B cell (primary cell): ENCODE measurements at regions not wholly inside any gene's neighbourhood (a gene's known extent, or its start where the extent isn't known, plus 50 kb on each side); places are given as distances from the start of the nearest gene placed in this dataset.

ENCODE experiments used
- ATAC-seq: fragments of 200-7000 bp; cut with Tn5 transposase; one replicate; pipeline ENCODE4 v1.10.0; 2021; ENCODE audit warnings: low read depth, mild to moderate bottlenecking, moderate number of reproducible peaks, moderate library complexity
- CTCF ChIA-PET: fragments of 350-600 bp; sonication (Branson Sonifier 250); formaldehyde crosslinking; loops from one replicate; lab custom pipeline; 2021; ENCODE audit warnings: antibody characterized with exemption, inconsistent platforms; lab: Charles Lee
- POLR2A ChIA-PET: fragments of 350-600 bp; sonication (Branson Sonifier 250); formaldehyde crosslinking; loops from one replicate; lab custom pipeline; 2021; ENCODE audit warnings: antibody characterized with exemption; lab: Charles Lee
- DNase-seq: peaks from one replicate; pipeline ENCODE4 v3.0.0; 2013
- H2AFZ ChIP-seq: 2 replicates; pipeline ENCODE4 v1.6.1; 2012; ENCODE audit warnings: mild to moderate bottlenecking, low read depth, low read length; ENCODE audit not compliant: insufficient read depth, poor library complexity, severe bottlenecking
- H3K27ac ChIP-seq, 2 donors: 1 replicate in 1 of 2; 2 replicates in 1 of 2; pipeline ENCODE4 v1.5.1; 2012 to 2013; ENCODE audit warnings: low read length in 2 of 2, mild to moderate bottlenecking in 2 of 2, moderate library complexity in 1 of 2
- H3K27me3 ChIP-seq, 4 experiments: fragments of 200-600 bp in 1 of 4; sonication (generic) in 1 of 4; replicated peaks in 1 of 4; 1 replicate in 2 of 4; 2 replicates in 2 of 4; pipeline versions ENCODE4 v1.6.1 to v1.7.0; 2013 to 2016; ENCODE audit warnings: low read length in 3 of 4, mild to moderate bottlenecking in 2 of 4, mixed read lengths in 1 of 4, moderate library complexity in 1 of 4; ENCODE audit not compliant: insufficient read depth in 4 of 4, control insufficient read depth in 3 of 4; ENCODE audit errors: control extremely low read depth in 1 of 4
- H3K36me3 ChIP-seq, 2 experiments: replicated peaks in 1 of 2; 1 replicate in 1 of 2; 2 replicates in 1 of 2; pipeline versions ENCODE4 v1.6.1 to v1.7.1; 2013; ENCODE audit warnings: low read length in 1 of 2; ENCODE audit not compliant: insufficient read depth in 2 of 2, control insufficient read depth in 1 of 2; ENCODE audit errors: control extremely low read depth in 1 of 2, extremely low read depth in 1 of 2
- H3K4me1 ChIP-seq, 2 donors: fragments of 200-600 bp in 1 of 2; sonication (generic) in 1 of 2; 1 replicate in 1 of 2; 2 replicates in 1 of 2; pipeline versions ENCODE4 v1.5.1 to v1.6.1; 2013 to 2017; ENCODE audit warnings: low read length in 2 of 2; ENCODE audit not compliant: control insufficient read depth in 2 of 2, insufficient read depth in 2 of 2
- H3K4me2 ChIP-seq: replicated peaks from 2 replicates; pipeline ENCODE3; 2012; ENCODE audit warnings: mild to moderate bottlenecking, low read depth, low read length; ENCODE audit not compliant: poor library complexity, severe bottlenecking
- H3K4me3 ChIP-seq, 5 experiments: fragments of 200-600 bp in 1 of 5; sonication (generic) in 1 of 5; 1 replicate in 3 of 5; 2 replicates in 2 of 5; pipeline versions ENCODE4 v1.5.1 to v1.7.0; 2011 to 2016; ENCODE audit warnings: low read length in 4 of 5, mild to moderate bottlenecking in 4 of 5, low read depth in 2 of 5, control low read depth in 1 of 5, moderate library complexity in 1 of 5; ENCODE audit not compliant: insufficient read depth in 1 of 5; ENCODE audit errors: control extremely low read depth in 1 of 5, extremely low read depth in 1 of 5
- H3K79me2 ChIP-seq: fragments of 200-600 bp; sonication (generic); one replicate; pipeline ENCODE4 v1.6.0; 2016; ENCODE audit warnings: low read length; ENCODE audit not compliant: control insufficient read depth, insufficient read depth
- H3K9ac ChIP-seq: fragments of 200-600 bp; sonication (generic); 2 replicates; pipeline ENCODE4 v1.6.1; 2017; ENCODE audit warnings: mild to moderate bottlenecking, low read length, moderate library complexity
- H3K9me3 ChIP-seq, 3 donors: one replicate each; pipeline versions ENCODE4 v1.6.1 to v1.7.1; 2013; ENCODE audit warnings: low read length in 2 of 3; ENCODE audit not compliant: control insufficient read depth in 2 of 3, insufficient read depth in 1 of 3; ENCODE audit errors: control extremely low read depth in 1 of 3
- H4K20me1 ChIP-seq: 2 replicates; pipeline ENCODE4 v1.6.0; 2012; ENCODE audit warnings: mild to moderate bottlenecking, low read length; ENCODE audit not compliant: insufficient read depth, control insufficient read depth, poor library complexity, severe bottlenecking
- H3K27ac Mint-ChIP-seq: one replicate; pipeline ENCODE4 v1.8.0; 2021; ENCODE audit warnings: mixed read lengths
- H3K27me3 Mint-ChIP-seq: one replicate; pipeline ENCODE4 v1.8.0; 2021; ENCODE audit warnings: mixed read lengths
- H3K4me1 Mint-ChIP-seq: one replicate; pipeline ENCODE4 v1.8.0; 2021; ENCODE audit warnings: mixed read lengths
- H3K4me3 Mint-ChIP-seq: one replicate; pipeline ENCODE4 v1.8.0; 2021; ENCODE audit warnings: mixed read lengths
- H3K9me3 Mint-ChIP-seq: one replicate; pipeline ENCODE4 v1.8.0; 2022; ENCODE audit warnings: mixed read lengths; ENCODE audit not compliant: insufficient read depth
- CTCF ChIP-seq: fragments of 200-600 bp; IDR thresholded peaks from one replicate; pipeline ENCODE4 v1.8.0; 2022; ENCODE audit warnings: antibody characterized with exemption, mild to moderate bottlenecking
- EZH2 ChIP-seq: IDR thresholded peaks from 2 replicates; pipeline ENCODE4 v1.6.1; 2012; ENCODE audit warnings: borderline replicate concordance, low read depth, mild to moderate bottlenecking, moderate library complexity, low read length; ENCODE audit not compliant: insufficient read depth, poor library complexity, severe bottlenecking
- WGBS: methylation state at CpG from one replicate; pipeline ENCODE4 v1.1.5; 2013; ENCODE audit warnings: missing lambda C conversion rate; ENCODE audit not compliant: insufficient coverage; 5-methylcytosine and 5-hydroxymethylcytosine counted together
- intact Hi-C: fragments of 100-400 bp; cut with micrococcal nuclease; formaldehyde crosslinking; loops from one replicate; pipeline ENCODE4 v1.10.0; 2022

- H3K79me2 ChIP-seq: no peaks in the 10 kb centered on the region
- Mint-ChIP-seq H3K4me3 (no peak overlapping the region), H3K27ac (no peak overlapping the region), H3K9me3 (peaks cover 4% of the 10 kb centered on the region), H3K27me3 (peaks cover 35% of the 10 kb centered on the region), H3K4me1 (no peaks in the 10 kb centered on the region)
- no peak overlapping the region for H3K9ac ChIP-seq
- H3K4me3 ChIP-seq: no peak overlapping the region
- TF ChIP-seq CTCF (no peak), EZH2 (no peak)
- ChIA-PET CTCF (no interaction called here), POLR2A (no interaction called here)
- 96% methylated on average over 5 of the region's 6 CpGs for WGBS
- no peaks in the 10 kb centered on the region for H3K36me3 ChIP-seq
- H3K27ac ChIP-seq: no peak overlapping the region
- no peaks in the 10 kb centered on the region for H4K20me1 ChIP-seq
- no peak for DNase-seq
- peaks cover 0 to 2% (median 0%) of the 10 kb centered on the region in 4 experiments for H3K27me3 ChIP-seq
- intact Hi-C loops: no loop called here
- no peak for ATAC-seq
- no peaks in the 10 kb centered on the region for H3K9me3 ChIP-seq
- no peak overlapping the region for H2AFZ ChIP-seq
- no peaks in the 10 kb centered on the region for H3K4me1 ChIP-seq
- H3K4me2 ChIP-seq: no peak overlapping the region
Observed at GRCh38 chr5:74556631-74557595, 83.6 kb downstream of the ENC1 start.

GRCh38 chr5:74556006-74556405 lies 84.5 kb downstream of the ENC1 start:
- DNase-seq: no peak
- Histone ChIP-seq H4K20me1 (no peaks in the 10 kb centered on the region), H3K36me3 (no peaks in the 10 kb centered on the region), H3K79me2 (no peaks in the 10 kb centered on the region), H3K4me1 (no peaks in the 10 kb centered on the region), H3K27me3 (peaks cover 0 to 2% (median 0%) of the 10 kb centered on the region in 4 experiments), H3K4me3 (no peak overlapping the region), H3K9ac (no peak overlapping the region), H3K9me3 (no peaks in the 10 kb centered on the region), H2AFZ (no peak overlapping the region), H3K4me2 (no peak overlapping the region), H3K27ac (no peak overlapping the region)
- WGBS: 100% methylated on average over 1 of the region's 3 CpGs
- Mint-ChIP-seq H3K9me3 (peaks cover 4% of the 10 kb centered on the region), H3K27me3 (peaks cover 35% of the 10 kb centered on the region), H3K27ac (no peak overlapping the region), H3K4me3 (no peak overlapping the region), H3K4me1 (no peaks in the 10 kb centered on the region)
- intact Hi-C loops: no loop called here
- CTCF ChIA-PET: no interaction called here
- TF ChIP-seq CTCF: no peak
- no peak for TF ChIP-seq EZH2
- POLR2A ChIA-PET: no interaction called here
- no peak for ATAC-seq
